Kasumi-1 (cell line): ENCODE measurements at regions not wholly inside any gene's neighbourhood (a gene's known extent, or its start where the extent isn't known, plus 50 kb on each side); places are given as distances from the start of the nearest gene placed in this dataset.
"Not testable (repeated sequence)": the region's sequence is repeated elsewhere in the genome, so short reads cannot be mapped to it uniquely, and the experiment has no call there.

Source experiments
- DNase-seq, 2 experiments: peaks; one replicate each; lab custom pipeline; 2025; lab: John Stamatoyannopoulos, UW

DNA sequence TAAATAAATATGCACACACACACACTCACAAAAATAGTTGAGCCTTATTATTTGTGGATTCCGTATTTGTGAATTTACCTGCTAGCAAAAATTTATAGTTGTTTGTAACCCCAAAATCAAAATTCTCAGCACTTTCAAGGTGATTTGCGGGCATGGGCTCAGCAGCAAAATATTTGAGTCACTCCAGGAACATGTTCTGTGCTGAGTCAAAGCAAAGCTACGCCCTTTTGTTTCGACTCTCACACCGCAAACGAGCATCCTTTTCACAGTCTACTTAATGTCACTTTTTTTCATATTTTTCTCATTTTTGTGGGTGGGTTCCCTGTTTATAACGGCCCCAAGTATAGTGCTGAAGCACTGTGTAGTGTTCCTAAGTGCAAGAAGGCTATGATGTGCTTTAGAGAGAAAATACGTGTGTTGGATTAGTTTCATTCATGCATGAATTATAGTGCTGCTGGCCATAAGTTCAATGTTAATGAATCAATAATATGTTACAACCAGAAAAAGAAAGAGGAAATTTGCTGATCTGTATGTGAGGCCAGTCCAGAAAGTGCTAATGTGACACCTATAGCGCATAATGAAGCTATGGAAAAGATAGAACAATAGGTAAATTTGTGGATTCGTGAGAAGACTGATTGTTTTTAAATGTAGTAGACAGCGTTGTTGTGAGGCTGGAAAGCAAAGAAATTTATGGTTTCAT lies 723.2 kb upstream of the AGA start:
- DNase-seq, result no peak

DNA sequence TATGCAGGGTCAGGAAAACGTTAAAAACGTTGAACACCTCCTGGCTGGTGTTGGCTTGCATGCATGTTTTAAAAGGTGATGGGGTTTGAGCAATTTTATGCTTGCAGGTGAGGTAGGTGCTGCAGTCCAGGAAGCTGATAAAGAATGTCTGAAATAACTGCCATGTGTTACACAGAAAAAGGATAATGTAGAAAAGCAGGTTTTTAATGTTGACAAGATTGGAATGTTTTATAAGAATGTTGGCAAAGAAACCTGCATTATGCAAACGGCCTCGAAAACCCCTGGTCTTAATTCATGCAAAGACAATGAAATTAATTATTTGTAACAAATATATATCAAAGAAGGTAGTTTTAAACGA lies 723.7 kb upstream of the AGA start:
- no peak for DNase-seq

GRCh38 chr4:178173771-178174170 lies 731.5 kb upstream of the AGA start:
- DNase-seq, result no peak

DNA sequence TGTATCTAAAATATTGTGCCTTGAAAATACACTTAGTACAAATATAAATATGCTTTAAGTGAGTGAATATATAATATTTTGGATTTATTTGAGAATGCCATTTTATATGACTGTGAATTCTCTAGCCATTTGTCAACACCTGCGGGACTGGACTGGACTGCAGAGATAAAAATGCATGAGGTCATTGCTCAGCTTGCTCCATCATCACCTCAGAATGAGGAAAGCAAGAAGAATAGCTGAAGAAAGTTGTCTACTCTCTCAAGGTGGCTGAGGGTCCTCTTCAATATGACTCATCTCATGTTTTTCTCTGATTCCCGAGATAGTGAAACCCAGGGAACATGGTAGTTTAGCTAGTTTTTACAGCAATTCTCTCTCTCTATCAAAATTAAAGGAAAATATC lies 732.5 kb upstream of the AGA start:
- DNase-seq, result no peak

DNA sequence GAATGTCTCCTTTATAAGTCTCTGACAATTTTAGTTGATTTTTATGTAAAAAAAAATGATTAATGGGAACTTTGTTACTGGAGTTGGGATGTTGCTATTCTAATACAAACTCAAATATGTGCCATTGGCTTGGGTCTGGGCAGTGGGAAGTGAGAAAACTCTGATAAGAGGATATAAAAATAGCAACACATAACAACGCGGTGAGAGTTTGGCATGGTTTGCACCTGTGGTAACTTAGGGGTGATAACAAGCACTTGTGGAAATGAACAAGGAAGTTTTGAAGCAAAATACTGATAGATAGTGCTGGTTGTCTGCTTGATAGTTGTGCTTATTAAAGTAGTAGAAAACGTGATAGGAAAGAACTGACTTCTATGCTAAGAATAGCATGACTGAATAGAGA lies 743.3 kb upstream of the AGA start:
- DNase-seq, result no peak

- DNase-seq, result no peak
Measured at GRCh38 chr4:178192611-178193010, 750.4 kb upstream of the AGA start.

DNA sequence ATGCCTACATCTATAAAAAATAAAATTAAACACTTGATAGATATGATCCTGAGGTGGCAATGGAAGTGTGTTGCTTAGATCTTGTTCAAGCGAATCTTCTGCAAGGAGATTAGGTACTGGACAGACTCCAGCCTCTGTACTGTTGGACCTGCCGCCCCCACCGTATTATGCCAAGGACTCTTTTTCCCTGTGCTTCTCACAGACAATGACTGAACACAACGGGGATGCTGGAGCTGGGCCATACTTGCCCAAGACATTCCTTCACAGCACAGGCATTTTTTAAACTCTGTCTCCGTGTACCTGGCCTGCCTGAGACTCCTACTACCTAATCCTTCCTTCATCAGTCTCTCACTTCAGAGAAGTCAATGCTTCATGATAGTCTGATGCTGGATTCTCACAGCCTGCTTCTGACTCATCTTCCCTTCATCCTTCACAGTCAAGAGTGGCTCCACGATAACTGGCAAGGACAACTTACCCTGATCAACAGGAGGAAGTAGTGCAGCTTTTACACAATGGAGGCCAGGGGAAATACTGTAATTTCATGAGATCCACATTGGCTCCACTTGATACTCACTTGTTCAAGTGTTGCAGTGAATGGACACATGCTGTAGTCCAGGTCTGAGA lies 754.6 kb upstream of the AGA start:
- no peak for DNase-seq

GRCh38 chr4:178198691-178199090 lies 756.5 kb upstream of the AGA start:
- no peak for DNase-seq

DNA sequence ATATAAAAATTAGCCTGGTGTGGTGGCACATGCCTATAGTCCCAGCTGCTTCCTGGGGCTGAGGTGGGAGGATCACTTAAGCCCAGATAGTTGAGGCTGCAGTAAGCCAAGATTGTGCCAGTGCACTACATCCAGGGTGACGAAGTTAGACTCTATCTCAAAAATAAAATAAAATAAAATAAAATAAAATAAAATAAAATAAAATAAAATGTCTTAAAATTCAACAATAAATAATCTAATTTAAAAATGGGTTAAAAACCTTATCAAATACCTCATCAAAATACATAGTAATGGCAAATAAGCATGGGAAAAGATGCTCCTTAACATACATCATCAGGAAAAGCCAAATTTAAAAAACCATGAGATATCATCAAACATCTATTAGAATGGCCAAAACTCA lies 760.2 kb upstream of the AGA start:
- no peak for DNase-seq

- no peak for DNase-seq
Measured at GRCh38 chr4:178205826-178206225, 763.6 kb upstream of the AGA start.

- DNase-seq, result no peak
Measured at GRCh38 chr4:178215309-178215708, 773.1 kb upstream of the AGA start.

GRCh38 chr4:178215763-178216162 lies 773.5 kb upstream of the AGA start:
- DNase-seq, result no peak

- not testable (repeated sequence) for DNase-seq
Measured at GRCh38 chr4:178226421-178226820, 784.2 kb upstream of the AGA start.

DNA sequence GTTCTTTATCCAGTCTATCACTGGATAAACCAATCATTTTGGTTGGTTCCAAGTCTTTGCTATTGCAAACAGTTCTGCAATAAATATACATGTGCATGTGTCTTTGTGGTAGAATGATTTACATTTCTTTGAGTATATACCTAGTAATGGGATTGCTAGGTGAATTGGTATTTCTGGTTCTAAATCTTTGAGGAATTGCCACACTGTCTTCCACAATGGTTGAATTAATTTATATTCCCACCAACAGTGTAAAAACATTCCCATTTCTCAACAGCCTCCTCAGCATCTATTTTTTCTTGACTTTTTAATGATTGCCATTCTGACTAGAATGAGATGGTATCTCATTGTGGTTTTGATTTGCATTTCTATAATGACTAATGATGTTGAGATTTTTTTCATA lies 791.7 kb upstream of the AGA start:
- no peak for DNase-seq

GRCh38 chr4:178240891-178241290 lies 798.7 kb upstream of the AGA start:
- no peak for DNase-seq

- DNase-seq, result no peak
Measured at GRCh38 chr4:178241601-178242118, 799.4 kb upstream of the AGA start.

- DNase-seq, result no peak
Measured at GRCh38 chr4:178242655-178243054, 800.4 kb upstream of the AGA start.

DNA sequence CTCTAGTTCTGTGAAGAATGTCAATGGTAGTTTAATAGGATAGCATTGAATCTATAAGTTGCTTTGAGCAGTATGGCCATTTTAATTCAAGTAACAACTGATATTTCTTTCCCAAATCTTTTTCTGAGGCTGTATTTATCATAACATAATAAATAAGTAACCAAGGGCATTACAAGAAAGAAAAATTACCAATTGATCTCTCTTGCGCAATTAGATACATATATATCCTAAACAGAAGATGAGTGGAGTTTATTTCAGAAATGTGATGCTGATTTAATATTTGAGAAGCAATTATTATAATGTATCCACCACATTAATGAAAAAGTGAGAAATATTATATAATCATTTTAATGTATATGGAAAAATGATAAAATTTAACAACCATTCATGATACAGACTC lies 802.5 kb upstream of the AGA start:
- DNase-seq, result no peak

- DNase-seq, result no peak
Measured at GRCh38 chr4:178255172-178255571, 812.9 kb upstream of the AGA start.

GRCh38 chr4:178258603-178259002 lies 816.4 kb upstream of the AGA start:
- no peak for DNase-seq

DNA sequence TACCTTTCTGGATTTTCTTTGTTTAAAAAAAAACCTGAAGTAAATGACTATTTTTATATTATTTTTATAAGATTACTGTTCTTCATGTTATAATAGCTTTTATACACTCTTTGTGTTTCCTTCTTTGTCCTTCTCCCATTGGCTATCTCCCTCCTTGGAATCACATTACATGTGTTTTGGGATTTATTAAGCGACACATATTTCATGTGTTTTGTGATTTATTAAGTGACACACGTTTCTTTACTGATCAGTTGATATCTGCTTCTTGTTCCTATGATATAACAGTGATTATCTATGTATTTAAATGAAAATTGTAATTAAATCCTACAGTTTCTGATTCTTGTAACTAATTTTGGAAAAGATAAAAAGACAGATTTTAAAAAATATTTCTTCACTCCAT lies 817.3 kb upstream of the AGA start:
- DNase-seq, result no peak

- no peak for DNase-seq
Measured at GRCh38 chr4:178264001-178264400, 821.8 kb upstream of the AGA start.

DNA sequence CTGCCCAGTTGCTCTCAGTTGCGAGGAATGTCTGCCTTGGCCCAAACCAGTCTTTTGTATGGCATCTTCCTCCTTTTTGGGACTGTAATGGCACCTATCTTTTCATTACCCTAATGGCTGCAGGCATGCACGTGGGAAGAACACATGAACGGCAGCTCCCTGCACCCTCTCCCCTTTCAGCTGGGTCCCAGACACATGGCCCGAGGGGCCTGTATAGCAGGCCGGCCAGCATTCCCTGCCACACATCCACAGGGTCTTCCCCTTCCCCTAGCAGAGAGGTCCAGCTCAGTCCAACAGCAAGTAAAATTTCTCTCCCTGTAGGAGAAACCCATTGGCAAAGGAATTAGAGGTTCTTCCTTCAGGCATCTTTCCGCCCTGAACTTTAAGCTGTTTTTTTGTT lies 829.1 kb upstream of the AGA start:
- DNase-seq, result no peak

DNA sequence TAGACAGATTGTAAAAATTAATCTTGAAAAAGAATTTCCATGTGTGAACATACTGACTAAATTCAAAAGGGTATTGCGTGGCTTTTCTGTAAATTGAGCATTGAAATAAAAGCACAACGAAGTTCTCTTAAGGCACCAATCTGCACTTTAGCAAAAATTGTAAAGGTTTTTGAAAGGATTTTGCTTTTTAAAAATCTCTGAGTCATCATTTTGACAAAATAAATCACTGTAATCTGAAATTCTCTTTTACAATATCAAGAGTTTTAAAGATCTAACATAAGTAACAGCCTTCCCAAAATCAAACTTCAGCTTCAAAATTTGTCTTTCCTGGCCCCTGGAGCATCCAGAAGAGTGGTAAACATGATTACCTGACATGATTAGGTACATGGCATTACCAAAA lies 830.9 kb upstream of the AGA start:
- DNase-seq, result no peak
